T1000 (cell line): ENCODE measurements at regions not wholly inside any gene's neighbourhood (a gene's known extent, or its start where the extent isn't known, plus 50 kb on each side); places are given as distances from the start of the nearest gene placed in this dataset.

ENCODE experiments used
- DNase-seq: peaks from one replicate; lab custom pipeline; 2025; ENCODE audit warnings: mixed read lengths; lab: John Stamatoyannopoulos, UW

DNA sequence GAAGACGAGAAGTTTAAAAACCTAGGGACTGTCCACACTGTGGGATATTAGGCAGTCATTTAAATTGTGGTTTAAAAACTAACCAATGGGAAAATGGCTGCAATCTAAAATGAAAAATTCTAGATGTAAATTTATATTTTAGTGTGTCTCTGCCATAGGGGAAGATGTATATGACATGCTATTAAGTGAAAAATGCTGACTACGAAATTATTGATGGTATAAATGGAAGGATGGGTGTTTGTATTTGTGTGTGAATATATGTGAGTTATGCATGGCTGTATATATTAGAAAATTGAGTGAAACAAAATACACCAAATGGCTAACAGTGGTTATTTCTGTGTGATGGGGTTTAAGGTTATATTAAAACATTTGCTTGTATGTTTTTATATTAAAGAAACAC, 260.7 kb downstream of the AJAP1 start:
- DNase-seq: no peak

- no peak for DNase-seq
Observed at GRCh38 chr1:4908486-4908885, 254.1 kb downstream of the AJAP1 start.

DNA sequence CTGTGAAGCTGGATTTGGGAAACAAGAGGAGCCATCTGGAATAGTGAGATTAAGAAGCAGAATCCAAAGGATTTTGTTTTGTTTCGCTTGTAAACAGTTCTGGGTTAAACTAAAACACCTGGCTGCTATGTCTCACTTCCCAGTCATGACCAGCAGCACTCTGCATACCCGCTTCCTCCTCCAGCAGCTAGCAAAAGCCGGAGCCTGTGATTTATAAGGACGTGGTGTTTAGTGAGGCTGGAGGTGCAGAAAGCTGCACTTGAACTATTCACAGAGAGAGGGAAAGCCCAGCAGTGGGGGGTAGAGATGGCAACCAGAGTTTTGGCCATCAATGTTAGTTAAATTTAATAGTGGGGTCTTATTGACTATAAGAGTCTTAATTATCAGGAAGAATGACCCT, 240.2 kb downstream of the AJAP1 start:
- no peak for DNase-seq

DNA sequence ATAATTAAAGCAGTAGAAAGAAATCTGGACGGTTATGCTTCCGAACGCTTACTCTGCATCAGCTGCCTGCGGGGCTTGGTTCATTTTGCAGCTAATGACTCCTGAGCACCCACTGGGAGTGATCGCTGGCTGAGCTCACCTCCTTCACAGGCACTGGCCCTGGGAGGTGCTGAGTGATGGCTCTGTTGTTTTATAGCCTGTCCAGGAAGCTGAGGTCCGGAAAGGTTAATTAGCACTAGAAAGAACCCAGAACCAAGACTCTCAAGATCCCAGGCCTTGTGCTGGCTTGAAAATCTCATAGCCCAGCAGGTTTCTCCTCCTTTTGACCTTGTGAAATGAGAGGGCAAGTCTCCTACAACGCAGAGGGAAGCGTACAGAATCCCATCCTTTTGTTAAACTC, 226.2 kb downstream of the AJAP1 start:
- DNase-seq: no peak

DNA sequence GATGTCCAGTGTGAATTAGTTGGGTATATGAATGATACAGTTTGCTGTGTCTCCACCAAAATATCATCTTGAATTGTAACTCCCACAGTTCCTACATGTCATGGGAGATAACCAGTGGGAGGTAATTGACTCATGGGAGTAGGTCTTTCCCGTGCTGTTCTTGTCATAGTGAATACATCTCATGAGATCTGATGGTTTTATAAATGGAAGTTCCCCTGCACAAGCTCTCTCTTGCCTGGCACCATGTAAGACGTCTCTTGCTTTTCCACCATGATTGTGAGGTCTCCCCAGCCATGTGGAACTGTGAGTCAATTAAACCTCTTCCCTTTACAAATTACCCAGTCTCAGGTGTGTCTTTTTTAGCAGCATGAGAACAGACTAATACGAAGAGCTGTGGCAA, 223.0 kb downstream of the AJAP1 start:
- no peak for DNase-seq

DNA sequence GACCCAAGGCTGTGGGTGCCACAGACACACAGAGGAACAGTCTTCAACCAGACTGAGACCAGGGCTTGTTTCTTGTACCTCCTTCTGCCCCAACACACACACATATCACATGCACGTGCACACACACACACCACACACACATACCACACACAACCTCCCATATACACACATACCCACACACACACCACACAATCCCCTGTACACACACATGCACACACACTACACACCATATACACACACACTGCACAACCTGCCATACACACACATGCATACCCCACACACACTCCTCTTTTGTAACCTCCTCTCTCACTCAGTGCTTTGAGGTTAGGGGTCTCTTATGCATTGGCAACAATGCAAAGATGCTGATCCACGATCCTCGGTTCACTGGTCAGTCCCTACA, 217.0 kb downstream of the AJAP1 start:
- DNase-seq: no peak

DNA sequence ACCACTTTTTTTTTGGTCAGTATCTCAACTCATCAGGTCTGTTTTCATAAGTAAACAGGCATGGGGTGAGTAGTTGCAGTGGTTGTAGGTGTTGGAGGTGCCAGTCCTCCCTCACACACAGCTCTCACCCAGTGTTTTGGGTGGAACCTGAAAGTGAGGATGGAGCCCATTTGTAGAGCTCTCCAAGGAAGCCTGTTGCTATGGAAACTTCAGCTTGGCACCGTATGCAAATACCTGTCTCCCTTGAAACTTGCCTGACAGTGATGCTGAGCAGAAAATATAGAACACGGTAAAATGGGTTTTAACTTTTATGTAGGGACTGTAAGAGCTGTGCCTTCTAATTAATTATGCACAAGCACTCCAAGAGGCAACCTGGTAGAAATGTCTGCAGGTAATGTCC, 214.1 kb downstream of the AJAP1 start:
- DNase-seq: no peak

GRCh38 chr1:4856396-4856795, 202.0 kb downstream of the AJAP1 start:
- no peak for DNase-seq

DNA sequence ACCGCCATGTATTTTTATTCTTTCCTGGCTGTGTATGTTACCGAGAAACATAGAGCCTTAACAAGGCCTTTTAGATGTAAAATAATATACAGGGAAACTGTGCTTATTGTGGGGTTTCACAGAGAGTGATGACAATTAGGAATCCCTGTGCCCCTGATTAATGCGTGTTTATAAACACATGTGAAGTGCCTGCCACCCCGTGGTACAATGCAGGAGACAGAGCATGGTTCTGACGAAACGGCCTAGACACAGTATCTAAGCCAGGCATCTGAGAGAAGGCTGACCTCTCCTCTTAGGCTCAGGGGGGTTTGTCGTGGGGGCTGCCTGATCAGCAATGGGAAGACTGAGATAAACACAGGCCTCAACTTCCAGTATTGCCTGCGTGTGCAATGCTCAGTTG, 200.0 kb downstream of the AJAP1 start:
- no peak for DNase-seq

DNA sequence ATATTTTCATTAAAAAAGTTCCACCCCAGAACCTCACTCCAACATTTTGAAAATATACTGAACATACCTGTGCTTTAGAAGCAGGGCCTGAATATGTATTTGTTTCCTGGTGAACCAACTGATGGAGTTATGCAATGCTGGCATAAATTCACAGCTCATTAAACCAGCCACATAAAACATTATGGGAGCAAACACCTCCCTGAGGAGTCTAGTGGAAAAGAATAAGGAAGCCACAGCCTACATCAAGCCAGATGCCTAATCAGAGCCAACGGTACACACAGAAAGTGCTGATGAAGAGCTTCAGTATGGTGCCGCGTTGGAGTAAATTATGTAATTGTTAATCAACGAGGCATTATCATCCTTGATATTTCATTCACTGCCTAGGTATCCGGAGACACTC, 199.5 kb downstream of the AJAP1 start:
- no peak for DNase-seq

GRCh38 chr1:4851385-4852065, 197.1 kb downstream of the AJAP1 start:
- DNase-seq: no peak

- no peak for DNase-seq
Observed at GRCh38 chr1:4848431-4848830, 194.0 kb downstream of the AJAP1 start.

- no peak for DNase-seq
Observed at GRCh38 chr1:4847711-4848110, 193.3 kb downstream of the AJAP1 start.
